Right hindlimb (tissue), 1 donor: ENCODE measurements at regions not wholly inside any gene's neighbourhood (a gene's known extent, or its start where the extent isn't known, plus 50 kb on each side); places are given as distances from the start of the nearest gene placed in this dataset.
"Not testable (repeated sequence)": the region's sequence is repeated elsewhere in the genome, so short reads cannot be mapped to it uniquely, and the experiment has no call there.

Experiments
- DNase-seq: peaks from one replicate; pipeline ENCODE4 v3.0.0-alpha.2; 2018

DNA sequence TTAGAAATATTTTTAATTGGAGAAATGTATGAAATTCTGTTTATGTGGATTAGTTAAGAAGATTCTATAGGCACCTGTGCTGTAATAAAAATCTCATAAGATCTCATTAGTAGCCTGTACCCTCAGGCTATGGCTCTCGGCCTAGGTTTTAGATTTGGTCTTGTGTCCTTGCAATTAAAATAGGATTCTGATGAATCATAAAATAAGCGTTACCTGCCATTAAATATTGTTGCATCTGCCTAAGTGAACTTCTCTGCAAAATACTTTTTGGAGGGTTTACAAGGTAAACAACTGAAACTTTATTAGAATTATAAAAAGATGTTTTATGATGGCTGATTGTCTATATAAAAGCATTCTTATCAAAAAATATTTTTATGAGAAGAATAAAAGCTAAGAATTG is 804.1 kb upstream of the ANO3 start:
- no peak for DNase-seq

DNA sequence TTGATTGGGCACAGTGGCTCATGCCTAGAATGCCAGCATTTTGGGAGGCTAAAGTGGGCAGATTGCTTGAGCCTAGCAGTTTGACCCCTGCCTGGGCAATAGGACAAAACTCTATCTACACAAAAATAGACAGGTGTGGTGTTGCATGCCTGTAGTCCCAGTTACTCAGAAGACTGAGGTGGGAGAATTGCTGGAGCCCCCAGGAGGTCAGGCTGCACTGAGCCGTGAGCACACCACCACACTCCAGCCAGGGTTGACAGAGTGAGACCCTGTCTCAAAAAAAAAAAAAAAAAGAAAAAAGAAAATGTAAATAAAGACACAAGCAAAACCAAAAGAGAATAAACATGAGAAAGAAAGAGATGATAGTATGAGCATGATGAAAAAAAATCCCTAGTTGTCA is 802.4 kb upstream of the ANO3 start:
- no peak for DNase-seq

DNA sequence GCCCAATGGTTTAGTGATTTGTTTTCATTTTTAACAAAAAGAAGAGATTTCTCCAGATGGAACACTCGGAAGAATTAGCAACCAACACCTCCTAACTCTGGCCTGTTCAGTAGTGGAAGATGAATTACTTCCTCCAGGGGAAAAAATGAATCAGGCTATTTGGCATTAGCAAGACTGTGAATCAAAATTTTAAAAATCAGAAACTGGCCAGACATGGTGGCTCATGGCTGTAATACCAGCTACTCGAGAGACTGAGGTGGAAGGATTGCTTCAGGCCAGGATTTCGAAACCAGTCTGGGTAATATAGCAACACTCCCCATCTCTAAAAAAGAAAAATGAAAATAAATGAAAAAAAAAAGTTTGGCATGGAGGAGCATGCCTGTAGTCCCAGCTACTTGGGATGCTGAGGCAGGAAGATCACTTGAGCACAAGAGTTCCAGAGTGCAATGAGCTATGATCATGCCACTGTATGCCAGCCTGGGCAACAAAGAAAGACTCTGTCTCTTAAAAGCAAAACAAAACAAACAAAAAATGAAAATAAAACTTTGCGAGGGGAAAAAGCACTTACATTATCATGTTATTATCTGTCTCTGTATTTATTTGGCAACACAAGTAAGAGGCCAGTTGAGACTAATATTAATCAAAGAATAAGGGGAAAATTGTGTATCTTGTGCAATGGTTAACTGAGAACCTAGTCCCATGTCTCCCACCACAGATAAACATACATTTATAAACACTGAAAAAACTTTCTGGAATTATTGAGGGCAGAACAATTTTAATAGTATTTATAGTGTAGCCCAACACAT is 796.3 kb upstream of the ANO3 start:
- no peak for DNase-seq

DNA sequence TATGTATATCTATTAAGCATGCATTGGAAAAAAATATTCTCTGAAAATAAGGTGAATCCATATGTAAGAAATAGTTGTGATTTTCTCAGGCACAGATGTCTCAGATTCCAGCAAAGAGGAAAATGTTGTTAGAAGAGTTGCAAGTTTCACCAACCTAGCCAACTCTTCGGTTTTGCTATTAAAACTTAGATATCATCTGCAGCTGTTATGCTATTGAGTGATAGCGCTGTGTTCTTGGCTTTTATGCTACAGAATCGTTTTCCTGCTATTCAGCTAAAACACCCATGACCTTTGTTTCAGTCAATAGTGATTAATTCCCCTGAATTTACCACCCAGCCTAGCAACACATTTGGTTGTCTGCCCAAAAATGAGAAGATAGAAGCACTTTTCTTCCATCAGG is 795.6 kb upstream of the ANO3 start:
- peak; percentile 19 for DNase-seq

DNA sequence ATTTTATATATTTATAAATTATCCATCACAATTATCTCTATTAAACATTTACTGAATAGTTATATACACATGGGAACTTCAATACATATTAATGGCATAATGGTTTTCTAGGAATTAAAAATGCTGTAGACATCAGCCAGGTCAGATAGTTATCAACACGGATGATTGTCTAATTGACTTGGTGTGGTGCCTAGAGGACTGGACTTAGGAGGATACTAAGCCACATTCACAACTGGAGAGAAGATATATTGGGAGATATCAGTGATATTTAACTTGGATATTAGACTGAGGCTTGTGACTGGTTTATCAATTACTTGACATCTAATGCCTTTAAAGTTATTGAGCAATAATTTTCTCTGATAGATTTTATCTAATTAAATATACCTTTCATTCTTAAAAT is 794.5 kb upstream of the ANO3 start:
- DNase-seq, result no peak

DNA sequence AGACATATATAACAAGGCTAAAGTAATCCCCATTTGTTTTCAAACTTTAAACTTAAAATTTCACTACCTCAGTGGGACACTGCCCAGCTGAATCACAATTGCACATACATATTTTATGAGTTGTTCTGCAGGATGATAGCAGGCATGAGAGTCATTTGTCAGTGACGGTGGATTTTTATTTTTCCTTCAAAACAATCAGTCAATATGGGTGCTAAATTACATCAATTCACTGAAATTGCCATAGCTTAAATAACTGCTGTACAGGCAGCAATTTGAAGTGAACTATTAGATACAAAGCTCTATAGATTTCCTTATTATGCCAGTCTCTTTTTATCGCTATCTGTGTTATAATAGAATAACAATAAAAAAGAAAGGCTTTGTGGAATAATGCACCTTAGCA is 784.6 kb upstream of the ANO3 start:
- DNase-seq, result no peak

DNA sequence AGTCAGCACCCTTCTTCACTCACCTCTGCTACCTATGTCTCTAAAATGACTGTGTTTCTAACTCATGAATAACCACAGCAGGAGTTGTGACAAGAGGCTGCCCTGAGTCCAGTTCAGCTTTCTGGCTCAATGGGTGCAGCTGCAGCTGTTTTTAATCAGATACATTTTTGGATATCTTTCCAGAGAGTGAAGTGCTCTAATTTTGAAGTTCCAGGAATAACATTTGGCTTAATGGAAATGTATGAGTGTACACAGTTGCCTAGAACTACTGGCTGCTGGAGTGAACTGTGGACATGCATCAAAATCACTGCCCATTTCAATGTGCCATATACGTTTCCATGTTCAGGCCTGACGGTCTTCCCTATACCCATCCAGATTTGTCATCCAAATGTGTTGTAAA is 769.5 kb upstream of the ANO3 start:
- peak; percentile 58 for DNase-seq

DNA sequence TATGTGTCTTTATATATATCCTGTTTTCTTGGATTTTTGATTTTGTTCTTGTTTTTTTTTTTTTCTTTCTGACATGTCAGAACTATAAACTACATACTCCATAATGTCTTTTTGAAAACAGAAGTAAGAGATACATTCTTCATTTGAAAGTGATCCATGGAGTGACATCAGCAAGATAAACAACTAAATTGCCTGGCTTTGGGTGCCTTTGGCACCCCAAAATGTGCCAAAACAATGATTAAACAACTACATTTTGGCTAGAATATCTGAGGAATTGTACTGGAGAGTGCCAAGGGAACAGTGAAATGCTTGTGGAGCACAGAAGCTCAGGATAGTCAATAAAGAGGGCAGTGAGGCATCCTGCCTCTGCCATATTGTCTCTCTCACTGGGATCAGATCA is 766.1 kb upstream of the ANO3 start:
- DNase-seq, result no peak

- no peak for DNase-seq
Observed at GRCh38 chr11:25566298-25567200, 765.4 kb upstream of the ANO3 start.

DNA sequence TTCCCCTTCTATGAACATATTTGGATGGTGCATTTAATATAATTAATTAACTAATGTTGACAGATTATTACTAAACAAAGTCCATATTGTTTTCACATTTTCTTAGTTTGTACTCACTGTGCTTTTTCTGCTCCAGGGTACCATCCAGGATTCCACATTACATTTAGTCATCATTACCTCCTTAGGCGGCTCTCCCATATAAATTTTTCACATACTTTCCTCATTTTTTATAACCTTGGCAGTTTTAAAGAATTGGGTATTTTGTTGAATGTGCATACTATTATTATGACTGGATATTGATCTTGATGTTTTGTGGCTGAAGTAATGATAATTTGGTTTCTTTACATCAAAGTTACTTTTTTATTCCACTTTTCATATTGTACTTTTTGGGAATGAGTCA is 755.6 kb upstream of the ANO3 start:
- DNase-seq, result no peak

DNA sequence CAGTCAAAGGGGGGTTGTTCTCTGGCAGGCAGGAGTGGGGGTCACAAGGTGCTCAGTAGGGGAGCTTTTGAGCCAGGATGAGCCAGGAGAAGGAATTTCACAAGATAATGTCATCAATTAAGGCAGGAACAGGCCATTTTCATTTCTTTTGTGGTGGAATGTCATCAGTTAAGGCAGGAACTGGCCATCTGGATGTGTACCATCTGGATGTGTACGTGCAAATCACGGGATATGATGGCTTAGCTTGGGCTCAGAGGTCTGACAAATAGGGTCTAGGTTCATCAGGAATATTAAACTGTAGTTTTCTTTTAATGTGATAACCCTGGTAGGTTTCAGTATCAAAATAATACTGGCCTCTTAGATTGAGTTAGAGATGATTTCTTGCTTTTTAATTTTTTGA is 752.4 kb upstream of the ANO3 start:
- not testable (repeated sequence) for DNase-seq

DNA sequence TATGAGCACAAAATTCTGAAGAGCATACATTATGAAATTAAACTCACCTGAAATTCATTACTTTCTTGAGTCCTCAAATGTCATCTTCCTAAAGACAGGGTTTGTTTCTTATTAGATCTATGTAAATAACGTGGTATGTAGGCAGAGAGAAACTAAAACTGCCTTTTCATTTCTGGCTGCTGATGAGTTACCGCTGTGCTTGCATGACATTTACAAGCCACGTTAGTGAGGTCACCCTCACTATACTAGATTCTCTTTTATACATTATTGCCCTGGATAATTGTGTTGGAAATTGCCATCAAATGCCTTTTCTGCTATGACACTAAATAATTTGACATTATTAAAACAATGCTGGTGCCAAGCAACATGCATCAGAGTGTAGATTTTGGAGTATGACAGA is 748.3 kb upstream of the ANO3 start:
- DNase-seq, result no peak

DNA sequence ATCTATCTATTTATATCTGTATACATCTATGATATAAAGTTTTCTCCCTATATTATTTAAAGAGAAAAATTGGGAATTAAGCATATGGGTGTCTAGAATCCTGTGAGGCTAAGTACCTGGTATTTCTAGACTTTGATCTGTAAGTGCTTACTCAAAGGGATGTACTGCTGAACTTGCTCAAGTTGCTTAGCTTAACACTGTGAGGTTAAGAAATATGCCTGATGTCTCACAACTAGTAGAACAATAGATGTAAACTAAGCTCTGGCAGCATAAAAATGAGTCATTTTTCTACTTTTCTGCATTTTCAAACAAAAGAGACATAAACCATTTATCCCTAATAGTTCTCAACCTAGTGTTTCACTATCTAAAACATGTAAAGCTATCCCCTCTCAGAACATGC is 744.4 kb upstream of the ANO3 start:
- no peak for DNase-seq

- no peak for DNase-seq
Observed at GRCh38 chr11:25593221-25593620, 738.7 kb upstream of the ANO3 start.

GRCh38 chr11:25596701-25597100 is 735.2 kb upstream of the ANO3 start:
- DNase-seq, result no peak

DNA sequence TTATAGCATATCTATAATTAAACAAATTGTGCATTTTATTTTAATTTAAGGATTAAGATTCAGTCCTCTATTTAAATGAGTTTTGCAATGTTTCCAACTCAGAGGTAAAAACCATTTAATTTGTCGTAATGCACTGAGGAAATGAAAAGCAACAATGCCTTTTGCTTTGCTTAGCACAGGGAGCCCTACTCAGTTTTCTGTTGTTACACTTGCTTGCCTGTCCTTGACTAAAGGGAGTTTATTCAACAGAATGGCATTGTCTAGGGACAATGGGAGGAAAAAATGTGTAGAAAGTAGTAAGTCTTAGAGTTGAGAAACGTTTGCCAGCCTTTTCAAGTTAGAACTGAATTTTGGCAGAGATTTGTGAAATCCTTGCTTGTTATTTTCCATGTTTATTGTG is 734.2 kb upstream of the ANO3 start:
- DNase-seq, result no peak

GRCh38 chr11:25602149-25602548 is 729.8 kb upstream of the ANO3 start:
- DNase-seq, result no peak

- no peak for DNase-seq
Observed at GRCh38 chr11:25602959-25603358, 729.0 kb upstream of the ANO3 start.

GRCh38 chr11:25612806-25613205 is 719.1 kb upstream of the ANO3 start:
- no peak for DNase-seq

- DNase-seq, result no peak
Observed at GRCh38 chr11:25613451-25613850, 718.5 kb upstream of the ANO3 start.

- DNase-seq, result no peak
Observed at GRCh38 chr11:25613865-25614264, 718.1 kb upstream of the ANO3 start.

DNA sequence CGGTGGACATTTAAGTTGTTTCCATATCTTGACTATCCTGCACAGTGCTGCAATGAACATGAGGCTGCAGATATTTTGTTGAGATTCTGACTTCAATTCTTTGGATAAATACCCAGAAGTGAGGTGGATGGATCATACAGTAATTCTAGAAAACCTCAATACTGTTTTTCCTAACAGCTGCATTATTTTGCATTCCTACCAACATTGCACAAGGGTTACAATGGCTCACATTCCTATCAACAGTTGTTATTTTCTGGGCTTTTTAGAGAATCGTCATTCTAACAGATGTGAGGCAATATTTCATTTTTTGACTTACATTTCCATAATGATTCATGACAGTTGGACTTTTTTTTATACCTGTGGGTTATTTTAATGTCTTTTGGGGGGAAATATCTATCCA is 716.9 kb upstream of the ANO3 start:
- no peak for DNase-seq

GRCh38 chr11:25615841-25616240 is 716.1 kb upstream of the ANO3 start:
- no peak for DNase-seq

DNA sequence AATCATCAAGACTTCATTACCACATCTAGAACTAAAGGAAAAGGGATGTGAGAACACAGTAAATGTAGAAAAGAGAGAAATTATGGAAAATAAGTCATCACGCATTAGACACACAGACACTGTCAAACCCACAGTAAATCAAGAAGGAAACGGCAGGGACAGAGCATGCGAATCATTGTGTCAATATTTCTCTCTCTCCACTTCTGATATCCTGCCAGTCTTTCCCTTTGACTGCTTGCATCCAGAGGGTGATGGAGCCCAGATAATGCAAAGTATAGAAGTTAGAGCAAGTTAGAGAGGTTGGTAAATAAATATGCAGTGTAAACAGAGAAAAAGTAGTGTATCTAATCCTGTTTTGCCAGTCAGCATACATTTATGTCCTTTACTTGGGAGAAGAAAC is 706.8 kb upstream of the ANO3 start:
- no peak for DNase-seq
